Middle frontal gyrus (tissue), 1 donor: ENCODE measurements at regions not wholly inside any gene's neighbourhood (a gene's known extent, or its start where the extent isn't known, plus 50 kb on each side); places are given as distances from the start of the nearest gene placed in this dataset.

Experiments
- DNase-seq: peaks from one replicate; pipeline ENCODE4 v3.0.0-alpha.2; 2015; ENCODE audit warnings: low spot score; ENCODE audit errors: extremely low spot score

- no peak for DNase-seq
Observed at GRCh38 chr1:47572731-47573430, 135.0 kb downstream of the FOXD2 start.

GRCh38 chr1:47574451-47575165 is 136.8 kb downstream of the FOXD2 start:
- no peak for DNase-seq

GRCh38 chr1:47575855-47576757 is 138.3 kb downstream of the FOXD2 start:
- no peak for DNase-seq

- no peak for DNase-seq
Observed at GRCh38 chr1:47576758-47577115, 138.9 kb downstream of the FOXD2 start.

- no peak for DNase-seq
Observed at GRCh38 chr1:47577303-47578025, 139.6 kb downstream of the FOXD2 start.

- no peak for DNase-seq
Observed at GRCh38 chr1:47578026-47578720, 140.3 kb downstream of the FOXD2 start.

- DNase-seq, result no peak
Observed at GRCh38 chr1:47578721-47579419, 141.0 kb downstream of the FOXD2 start.

GRCh38 chr1:47579809-47580208 is 142.0 kb downstream of the FOXD2 start:
- no peak for DNase-seq

- no peak for DNase-seq
Observed at GRCh38 chr1:47580451-47580995, 142.7 kb downstream of the FOXD2 start.

- no peak for DNase-seq
Observed at GRCh38 chr1:47582891-47583608, 145.2 kb downstream of the FOXD2 start.

GRCh38 chr1:47584249-47584648 is 146.4 kb downstream of the FOXD2 start:
- DNase-seq, result no peak

GRCh38 chr1:47585141-47585902 is 147.5 kb downstream of the FOXD2 start:
- DNase-seq, result no peak

- no peak for DNase-seq
Observed at GRCh38 chr1:47587891-47588582, 150.2 kb downstream of the FOXD2 start.

- no peak for DNase-seq
Observed at GRCh38 chr1:47590523-47591225, 152.8 kb downstream of the FOXD2 start.

- DNase-seq, result no peak
Observed at GRCh38 chr1:47591801-47592200, 154.0 kb downstream of the FOXD2 start.

GRCh38 chr1:47592296-47593012 is 154.6 kb downstream of the FOXD2 start:
- DNase-seq, result no peak
